Bronchial epithelial cell (primary cell): ENCODE measurements at regions not wholly inside any gene's neighbourhood (a gene's known extent, or its start where the extent isn't known, plus 50 kb on each side); places are given as distances from the start of the nearest gene placed in this dataset.

Experiments used
- DNase-seq: peaks from one replicate; pipeline ENCODE4 v3.0.0-alpha.2; 2010; ENCODE audit warnings: low read depth
- FAIRE-seq: peaks from 2 replicates; lab custom pipeline; 2011; peaks lifted over from hg19 to GRCh38; lab: Jason Lieb, UNC
- H3K27me3 ChIP-seq: 2 replicates; pipeline ENCODE4 v1.5.1; 2011; ENCODE audit warnings: low read length; ENCODE audit not compliant: control insufficient read depth, insufficient read depth
- H3K36me3 ChIP-seq: 2 replicates; pipeline ENCODE4 v1.5.1; 2011; ENCODE audit warnings: low read length; ENCODE audit not compliant: control insufficient read depth, insufficient read depth
- H3K4me3 ChIP-seq: 2 replicates; pipeline ENCODE4 v1.5.1; 2011; ENCODE audit warnings: mild to moderate bottlenecking, low read depth, low read length, control low read depth
- TF ChIP-seq, protein P1 (sequence below): IDR thresholded peaks from 2 replicates; pipeline ENCODE4 v1.5.1; 2011; ENCODE audit warnings: mild to moderate bottlenecking, moderate library complexity, low read length, control low read depth, inconsistent platforms; ENCODE audit not compliant: insufficient read depth, severe bottlenecking

DNA sequence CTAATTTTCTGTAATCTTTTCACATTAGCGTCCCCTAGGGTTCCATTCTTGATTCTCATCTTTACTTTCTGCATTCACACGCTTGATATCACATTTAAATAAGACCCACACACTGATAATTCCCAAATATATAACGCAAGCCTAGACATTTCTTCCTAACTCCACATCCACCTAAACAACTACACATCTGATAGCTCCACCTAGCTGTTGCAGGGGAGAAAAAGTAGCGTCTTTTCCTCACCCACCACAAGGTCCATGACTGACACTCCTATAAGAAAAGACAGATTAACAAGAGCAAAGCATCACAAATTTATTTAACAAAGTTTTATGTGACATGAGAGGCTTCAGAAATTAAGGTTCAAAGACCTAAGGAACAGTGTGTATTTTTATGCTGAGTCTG, 862.2 kb upstream of the DDX18 start:
- Histone ChIP-seq H3K27me3 (no peaks in the 10 kb centered on the region), H3K36me3 (no peaks in the 10 kb centered on the region), H3K4me3 (no peak overlapping the region)
- DNase-seq (no peak), FAIRE-seq (no peak)
- TF ChIP-seq, protein P1, sequence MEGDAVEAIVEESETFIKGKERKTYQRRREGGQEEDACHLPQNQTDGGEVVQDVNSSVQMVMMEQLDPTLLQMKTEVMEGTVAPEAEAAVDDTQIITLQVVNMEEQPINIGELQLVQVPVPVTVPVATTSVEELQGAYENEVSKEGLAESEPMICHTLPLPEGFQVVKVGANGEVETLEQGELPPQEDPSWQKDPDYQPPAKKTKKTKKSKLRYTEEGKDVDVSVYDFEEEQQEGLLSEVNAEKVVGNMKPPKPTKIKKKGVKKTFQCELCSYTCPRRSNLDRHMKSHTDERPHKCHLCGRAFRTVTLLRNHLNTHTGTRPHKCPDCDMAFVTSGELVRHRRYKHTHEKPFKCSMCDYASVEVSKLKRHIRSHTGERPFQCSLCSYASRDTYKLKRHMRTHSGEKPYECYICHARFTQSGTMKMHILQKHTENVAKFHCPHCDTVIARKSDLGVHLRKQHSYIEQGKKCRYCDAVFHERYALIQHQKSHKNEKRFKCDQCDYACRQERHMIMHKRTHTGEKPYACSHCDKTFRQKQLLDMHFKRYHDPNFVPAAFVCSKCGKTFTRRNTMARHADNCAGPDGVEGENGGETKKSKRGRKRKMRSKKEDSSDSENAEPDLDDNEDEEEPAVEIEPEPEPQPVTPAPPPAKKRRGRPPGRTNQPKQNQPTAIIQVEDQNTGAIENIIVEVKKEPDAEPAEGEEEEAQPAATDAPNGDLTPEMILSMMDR = no peak

DNA sequence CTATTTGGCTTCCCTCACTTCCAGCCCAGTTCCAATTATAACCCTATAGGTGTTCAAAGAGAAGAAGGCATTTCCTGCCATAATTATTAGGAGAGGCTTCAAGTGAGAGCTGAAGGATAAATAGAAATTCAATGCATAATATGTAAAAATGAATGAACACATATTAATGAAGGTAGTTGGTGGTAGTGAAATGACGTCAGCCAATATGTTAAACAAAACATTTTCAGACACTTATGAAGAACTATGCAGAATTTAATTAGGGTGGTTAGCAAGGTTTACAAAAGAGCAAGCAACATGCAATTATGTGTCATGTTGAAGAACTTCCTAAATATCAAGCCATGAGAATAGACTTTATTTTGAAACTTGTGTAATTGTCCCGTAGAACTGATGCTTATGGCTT, 858.8 kb upstream of the DDX18 start:
- Histone ChIP-seq H3K4me3 (no peak overlapping the region), H3K36me3 (no peaks in the 10 kb centered on the region), H3K27me3 (no peaks in the 10 kb centered on the region)
- FAIRE-seq (no peak), DNase-seq (no peak)
- TF ChIP-seq, protein P1 = no peak

DNA sequence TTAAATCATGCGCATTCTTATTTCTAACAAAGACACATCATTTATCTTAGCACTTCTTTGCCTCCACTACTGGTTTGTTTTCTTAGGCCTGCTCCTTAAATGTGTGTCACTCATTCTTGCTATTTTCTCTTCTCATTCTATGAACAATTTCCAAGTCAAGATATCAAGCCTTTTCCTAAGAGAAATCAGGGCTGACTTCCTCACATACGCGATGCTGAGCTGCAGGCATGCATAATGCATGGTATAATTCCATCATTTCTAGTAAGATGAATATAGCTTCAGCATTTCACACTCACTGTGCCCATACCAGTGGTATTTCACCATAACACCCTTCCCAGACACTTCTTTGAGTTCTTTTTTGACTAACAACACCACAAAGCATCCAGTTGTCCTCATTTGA, 838.9 kb upstream of the DDX18 start:
- H3K4me3 ChIP-seq = no peak overlapping the region
- no peak for FAIRE-seq
- no peak for DNase-seq
- no peaks in the 10 kb centered on the region for H3K36me3 ChIP-seq
- no peaks in the 10 kb centered on the region for H3K27me3 ChIP-seq
- TF ChIP-seq, protein P1 = no peak

DNA sequence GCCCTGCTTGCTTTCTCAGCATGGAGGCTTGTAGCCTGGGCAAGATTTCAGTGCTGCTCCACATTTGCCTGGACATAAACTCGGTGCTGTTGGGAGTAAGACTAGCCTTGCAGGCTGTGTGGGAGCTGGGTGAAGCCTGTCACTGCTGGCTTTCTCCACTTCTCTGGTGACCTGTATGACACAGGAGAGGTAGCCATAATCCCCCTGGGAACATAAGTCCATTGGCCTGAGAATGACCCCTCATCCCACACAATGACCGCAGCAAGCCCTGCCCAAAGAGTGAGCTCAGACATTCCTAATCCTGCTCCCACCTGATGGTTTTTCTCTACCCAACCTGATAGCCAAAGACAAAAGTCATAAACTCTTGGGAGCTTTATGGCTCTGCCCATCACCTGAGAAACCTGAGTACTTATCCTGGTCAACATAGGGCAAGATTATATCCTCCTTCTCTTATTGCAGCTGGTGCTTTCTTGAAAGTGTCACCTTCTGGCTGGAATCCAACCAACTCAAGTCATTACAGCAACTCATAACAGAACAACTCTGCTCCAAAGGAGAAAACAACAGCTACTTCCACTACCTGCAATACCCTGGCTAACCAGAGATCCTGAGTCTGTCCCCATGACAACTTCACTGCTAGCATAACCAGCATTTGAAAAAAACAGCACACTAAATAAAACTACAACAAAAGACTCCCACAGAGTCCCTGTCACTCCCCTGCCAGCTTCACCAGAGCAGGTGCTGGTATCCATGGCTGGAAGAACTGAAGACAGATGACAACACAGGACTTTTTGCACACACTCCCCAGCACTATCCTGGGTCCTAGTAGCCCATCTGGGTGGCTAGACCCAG, 834.4 kb upstream of the DDX18 start:
- no peak for DNase-seq
- no peaks in the 10 kb centered on the region for H3K36me3 ChIP-seq
- TF ChIP-seq, protein P1 = no peak
- no peak for FAIRE-seq
- no peak overlapping the region for H3K4me3 ChIP-seq
- no peaks in the 10 kb centered on the region for H3K27me3 ChIP-seq

DNA sequence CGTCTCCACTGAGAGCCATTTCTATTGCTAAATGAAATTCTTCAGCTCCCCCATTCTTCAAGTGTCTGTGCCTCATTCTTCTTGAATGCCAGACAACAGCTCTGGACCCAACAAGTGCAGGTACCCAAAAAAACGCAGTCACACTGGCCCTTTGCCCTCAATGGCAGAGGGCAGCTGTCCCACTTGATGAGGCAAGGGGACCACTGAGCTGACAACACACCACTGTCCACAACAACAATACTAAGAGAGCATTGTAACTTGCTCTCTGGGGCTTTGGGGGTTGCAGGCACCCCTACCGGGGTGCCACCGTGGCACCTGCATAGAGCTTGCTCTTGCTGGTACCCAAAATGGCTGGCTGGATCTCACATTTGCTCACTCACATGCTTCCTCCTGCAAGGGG, 827.0 kb upstream of the DDX18 start:
- TF ChIP-seq, protein P1 = no peak
- FAIRE-seq (no peak), DNase-seq (no peak)
- H3K4me3 ChIP-seq = no peak overlapping the region
- no peaks in the 10 kb centered on the region for H3K27me3 ChIP-seq
- no peaks in the 10 kb centered on the region for H3K36me3 ChIP-seq
